ENCODE measurements at regions not wholly inside any gene's neighbourhood (a gene's known extent, or its start where the extent isn't known, plus 50 kb on each side); places are given as distances from the start of the nearest gene placed in this dataset.

GRCh38 chr4:89574176-89574575 lies 262.8 kb downstream of the SNCA start:
- Mint-ChIP-seq H3K27me3 (ENCODE audit: unreplicated experiment) (no peaks in the 10 kb centered on the region), H3K4me1 (ENCODE audit: low read depth, unreplicated experiment) (no peaks in the 10 kb centered on the region), H3K9me3 (ENCODE audit: low read depth, unreplicated experiment) (no peaks in the 10 kb centered on the region), H3K4me3 (ENCODE audit: low read depth, unreplicated experiment) (no peak overlapping the region), H3K27ac (ENCODE audit: unreplicated experiment) (no peak overlapping the region), H3K36me3 (ENCODE audit: insufficient read depth, unreplicated experiment) (no peaks in the 10 kb centered on the region)
- TF ChIP-seq CTCF (IDR thresholded peaks at IDR 0.05; ENCODE audit: unreplicated experiment), result no peak
- no TSS peak for BruUV-seq (replicated peaks)
- no peak for DNase-seq
- CTCF ChIA-PET, result no interaction called here
- intact Hi-C loops (cut with micrococcal nuclease; ENCODE audit: unreplicated experiment), result no loop called here

- H3K27ac Mint-ChIP-seq (ENCODE audit: unreplicated experiment), result no peak overlapping the region
- no peaks in the 10 kb centered on the region for H3K36me3 Mint-ChIP-seq (ENCODE audit: insufficient read depth, unreplicated experiment)
- H3K4me3 Mint-ChIP-seq (ENCODE audit: low read depth, unreplicated experiment), result no peak overlapping the region
- no peaks in the 10 kb centered on the region for H3K27me3 Mint-ChIP-seq (ENCODE audit: unreplicated experiment)
- H3K9me3 Mint-ChIP-seq (ENCODE audit: low read depth, unreplicated experiment), result no peaks in the 10 kb centered on the region
- intact Hi-C loops (cut with micrococcal nuclease; ENCODE audit: unreplicated experiment), result no loop called here
- TF ChIP-seq CTCF (IDR thresholded peaks at IDR 0.05; ENCODE audit: unreplicated experiment), result no peak
- CTCF ChIA-PET, result no interaction called here
- no TSS peak for BruUV-seq (replicated peaks)
- DNase-seq, result no peak
- H3K4me1 Mint-ChIP-seq (ENCODE audit: low read depth, unreplicated experiment), result no peaks in the 10 kb centered on the region
These were observed 263.3 kb downstream of the SNCA start for GRCh38 chr4:89573656-89574055.

- CTCF ChIA-PET, result interaction anchor here (1.0 kb wide), 1 partner anchor 87 kb away, joined by 3 read pairs; no protein-coding TSS in a partner anchor
- BruUV-seq (replicated peaks), result no TSS peak
- DNase-seq, result no peak
- no peaks in the 10 kb centered on the region for H3K27me3 Mint-ChIP-seq (ENCODE audit: unreplicated experiment)
- no peak overlapping the region for H3K4me3 Mint-ChIP-seq (ENCODE audit: low read depth, unreplicated experiment)
- no peaks in the 10 kb centered on the region for H3K4me1 Mint-ChIP-seq (ENCODE audit: low read depth, unreplicated experiment)
- TF ChIP-seq CTCF (IDR thresholded peaks at IDR 0.05; ENCODE audit: unreplicated experiment), result no peak
- intact Hi-C loops (cut with micrococcal nuclease; ENCODE audit: unreplicated experiment), result no loop called here
- no peaks in the 10 kb centered on the region for H3K9me3 Mint-ChIP-seq (ENCODE audit: low read depth, unreplicated experiment)
- H3K36me3 Mint-ChIP-seq (ENCODE audit: insufficient read depth, unreplicated experiment), result no peaks in the 10 kb centered on the region
- H3K27ac Mint-ChIP-seq (ENCODE audit: unreplicated experiment), result no peak overlapping the region
These were observed 264.6 kb downstream of the SNCA start for GRCh38 chr4:89572224-89572858.

- no peaks in the 10 kb centered on the region for H3K9me3 Mint-ChIP-seq (ENCODE audit: low read depth, unreplicated experiment)
- CTCF ChIA-PET, result no interaction called here
These were observed 263.3 kb upstream of the GPRIN3 start for GRCh38 chr4:89570931-89571330.

More at GRCh38 chr4:89570931-89571330, 263.3 kb upstream of the GPRIN3 start:
- H3K27me3 Mint-ChIP-seq (ENCODE audit: unreplicated experiment), result no peaks in the 10 kb centered on the region
- no peak overlapping the region for H3K27ac Mint-ChIP-seq (ENCODE audit: unreplicated experiment)
- no peak for DNase-seq
- intact Hi-C loops (cut with micrococcal nuclease; ENCODE audit: unreplicated experiment), result no loop called here
- no TSS peak for BruUV-seq (replicated peaks)
- no peaks in the 10 kb centered on the region for H3K4me1 Mint-ChIP-seq (ENCODE audit: low read depth, unreplicated experiment)
- H3K36me3 Mint-ChIP-seq (ENCODE audit: insufficient read depth, unreplicated experiment), result no peaks in the 10 kb centered on the region
- no peak for TF ChIP-seq CTCF (IDR thresholded peaks at IDR 0.05; ENCODE audit: unreplicated experiment)
- no peak overlapping the region for H3K4me3 Mint-ChIP-seq (ENCODE audit: low read depth, unreplicated experiment)

Measured in Calu3 (cell line).